ENCODE measurements at regions not wholly inside any gene's neighbourhood (a gene's known extent, or its start where the extent isn't known, plus 50 kb on each side); places are given as distances from the start of the nearest gene placed in this dataset.

GRCh38 chr12:127830065-127830460, 436.9 kb upstream of the TMEM132C start (continued):
- TF ChIP-seq CHD7 (IDR thresholded peaks at IDR 0.05; ENCODE audit: insufficient replicate concordance, low read length) (no peak), POLR2A (IDR thresholded peaks at IDR 0.05; ENCODE audit: control extremely low read depth in 1 of 2, low read depth in 2 of 2, low read length in 2 of 2) (no peak), CBX8 (IDR thresholded peaks at IDR 0.05; ENCODE audit: borderline replicate concordance, low read depth, low read length) (no peak), MAFK (IDR thresholded peaks at IDR 0.05; ENCODE audit: low read depth, low read length) (no peak), ASH2L (IDR thresholded peaks at IDR 0.05; ENCODE audit: low read length) (no peak), SIRT6 (IDR thresholded peaks at IDR 0.05; ENCODE audit: low read length) (no peak), SUZ12 (IDR thresholded peaks at IDR 0.05; ENCODE audit: low read length) (no peak), KDM4A (IDR thresholded peaks at IDR 0.05; ENCODE audit: low read depth, low read length, severe bottlenecking) (no peak), HDAC6 (IDR thresholded peaks at IDR 0.05; ENCODE audit: low read depth, low read length) (no peak), ZNF274 (IDR thresholded peaks at IDR 0.05; ENCODE audit: borderline replicate concordance, extremely low read depth, low read length) (no peak), RNF2 (IDR thresholded peaks at IDR 0.05; ENCODE audit: borderline replicate concordance, low read depth, low read length, missing control alignments, poor library complexity, severe bottlenecking) (no peak), POLR2AphosphoS5 (IDR thresholded peaks at IDR 0.05; ENCODE audit: low read depth, low read length) (no peak), FOSL1 (IDR thresholded peaks at IDR 0.05; ENCODE audit: insufficient read depth, low read depth, low read length) (no peak)
